LNCaP clone FGC (cell line): ENCODE measurements at regions not wholly inside any gene's neighbourhood (a gene's known extent, or its start where the extent isn't known, plus 50 kb on each side); places are given as distances from the start of the nearest gene placed in this dataset.

ENCODE experiments used
- DNase-seq: peaks from one replicate; pipeline ENCODE4 v3.0.0-alpha.2; 2011; ENCODE audit warnings: low read depth
- H3K4me3 ChIP-seq: 2 replicates; pipeline ENCODE4 v1.5.1; 2011; ENCODE audit warnings: mild to moderate bottlenecking, low read depth, low read length, control low read depth
- CTCF ChIP-seq: IDR thresholded peaks from 2 replicates; pipeline ENCODE4 v1.5.1; 2012; ENCODE audit warnings: mild to moderate bottlenecking; ENCODE audit not compliant: control insufficient read depth, insufficient read depth; ENCODE audit errors: extremely low read depth

- TF ChIP-seq CTCF = no peak
- no peak for DNase-seq
- no peak overlapping the region for H3K4me3 ChIP-seq
Observed at GRCh38 chr18:49708662-49709346, 104.5 kb downstream of the ACAA2 start.

- no peak for TF ChIP-seq CTCF
- DNase-seq = no peak
- H3K4me3 ChIP-seq = no peak overlapping the region
Observed at GRCh38 chr18:49707599-49707998, 105.7 kb downstream of the ACAA2 start.

GRCh38 chr18:49704334-49704733 is 109.0 kb downstream of the ACAA2 start:
- no peak overlapping the region for H3K4me3 ChIP-seq
- peak; percentile 19 for DNase-seq
- no peak for TF ChIP-seq CTCF

GRCh38 chr18:49701190-49701589 is 112.1 kb downstream of the ACAA2 start:
- no peak for DNase-seq
- H3K4me3 ChIP-seq = no peak overlapping the region
- no peak for TF ChIP-seq CTCF

- no peak for DNase-seq
- H3K4me3 ChIP-seq = no peak overlapping the region
- no peak for TF ChIP-seq CTCF
Observed at GRCh38 chr18:49699303-49699702, 114.0 kb downstream of the ACAA2 start.

GRCh38 chr18:49698525-49699025 is 114.8 kb downstream of the ACAA2 start:
- H3K4me3 ChIP-seq = no peak overlapping the region
- TF ChIP-seq CTCF = no peak
- no peak for DNase-seq

GRCh38 chr18:49697757-49698524 is 115.4 kb downstream of the ACAA2 start:
- H3K4me3 ChIP-seq = no peak overlapping the region
- no peak for DNase-seq
- TF ChIP-seq CTCF = no peak
